BLaER1 (cell line): ENCODE measurements at regions not wholly inside any gene's neighbourhood (a gene's known extent, or its start where the extent isn't known, plus 50 kb on each side); places are given as distances from the start of the nearest gene placed in this dataset.

Experiments used
- H3K27ac ChIP-seq: shearing (Covaris generic); formaldehyde crosslinking; 2 replicates; pipeline ENCODE4 v1.8.1; 2022
- H3K27me3 ChIP-seq: shearing (Covaris generic); formaldehyde crosslinking; 2 replicates; pipeline ENCODE4 v1.8.1; 2022
- H3K36me3 ChIP-seq: shearing (Covaris generic); formaldehyde crosslinking; 2 replicates; pipeline ENCODE4 v1.8.1; 2022
- H3K4me1 ChIP-seq: shearing (Covaris generic); formaldehyde crosslinking; 2 replicates; pipeline ENCODE4 v1.8.1; 2022
- H3K4me2 ChIP-seq: shearing (Covaris generic); formaldehyde crosslinking; 2 replicates; pipeline ENCODE4 v1.8.1; 2022
- H3K4me3 ChIP-seq: shearing (Covaris generic); formaldehyde crosslinking; 2 replicates; pipeline ENCODE4 v1.8.1; 2022
- H3K9ac ChIP-seq: shearing (Covaris generic); formaldehyde crosslinking; 2 replicates; pipeline ENCODE4 v1.8.1; 2022
- H3K9me3 ChIP-seq: shearing (Covaris generic); formaldehyde crosslinking; 2 replicates; pipeline ENCODE4 v1.8.1; 2022
- H4K20me1 ChIP-seq: shearing (Covaris generic); formaldehyde crosslinking; 2 replicates; pipeline ENCODE4 v1.8.1; 2022
- Cebpa-rat ChIP-seq: shearing (Covaris generic); IDR thresholded peaks from 2 replicates; pipeline ENCODE4 v1.8.1; 2022

DNA sequence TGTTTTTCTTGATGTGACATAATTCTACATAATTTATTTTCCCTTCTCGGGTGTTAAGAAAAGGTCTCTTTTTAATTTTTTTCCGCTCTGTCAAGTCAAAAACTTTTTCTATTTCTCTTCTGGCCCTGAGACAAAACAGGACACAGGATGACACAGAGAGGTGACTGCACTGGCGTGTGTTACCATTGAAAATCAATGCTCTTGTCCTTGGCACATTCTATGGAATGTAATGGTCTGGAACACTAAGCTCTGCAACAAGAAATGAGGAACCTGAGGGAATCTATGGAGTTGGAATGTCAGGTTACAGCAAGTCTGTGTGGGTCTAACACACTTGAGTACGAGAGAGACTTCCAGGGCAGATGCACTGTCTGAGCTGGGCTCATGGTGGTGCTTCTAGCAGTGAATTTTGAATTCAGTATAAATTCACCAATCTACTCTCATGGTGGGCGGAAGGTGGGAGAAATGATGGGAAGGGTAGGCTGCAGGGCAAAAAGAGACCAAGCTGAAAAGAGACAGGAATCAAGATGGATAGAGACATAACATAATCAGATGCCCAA is 508.3 kb downstream of the TUSC7 start:
- Histone ChIP-seq H3K9ac (no peak overlapping the region), H3K27me3 (no peaks in the 10 kb centered on the region), H4K20me1 (no peaks in the 10 kb centered on the region), H3K27ac (no peak overlapping the region), H3K4me1 (no peaks in the 10 kb centered on the region), H3K4me3 (no peak overlapping the region), H3K36me3 (no peaks in the 10 kb centered on the region), H3K4me2 (no peak overlapping the region), H3K9me3 (no peaks in the 10 kb centered on the region)
- TF ChIP-seq Cebpa-rat, result no peak

DNA sequence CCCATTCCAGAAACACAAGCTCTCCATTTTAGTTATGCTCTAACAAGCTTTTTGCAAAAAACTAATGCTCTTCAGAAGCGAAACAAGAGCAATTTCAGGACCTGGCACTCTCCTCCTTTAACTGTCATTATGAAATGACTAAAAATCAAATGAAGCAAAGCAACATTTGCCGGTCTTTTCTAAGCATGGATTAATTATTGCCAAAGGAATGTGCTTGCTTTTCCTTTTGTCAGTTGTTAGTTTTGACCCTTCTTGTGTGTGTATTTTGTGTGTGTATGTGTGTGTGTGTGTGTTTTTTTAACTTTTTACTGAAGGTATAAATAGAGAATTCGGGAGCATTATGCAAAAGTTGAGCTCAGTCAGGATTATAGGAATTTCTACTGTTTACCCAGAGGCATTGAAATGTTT is 509.1 kb downstream of the TUSC7 start:
- Histone ChIP-seq H4K20me1 (no peaks in the 10 kb centered on the region), H3K4me3 (no peak overlapping the region), H3K27ac (no peak overlapping the region), H3K4me1 (no peaks in the 10 kb centered on the region), H3K27me3 (no peaks in the 10 kb centered on the region), H3K36me3 (no peaks in the 10 kb centered on the region), H3K4me2 (no peak overlapping the region), H3K9ac (no peak overlapping the region), H3K9me3 (no peaks in the 10 kb centered on the region)
- no peak for TF ChIP-seq Cebpa-rat

DNA sequence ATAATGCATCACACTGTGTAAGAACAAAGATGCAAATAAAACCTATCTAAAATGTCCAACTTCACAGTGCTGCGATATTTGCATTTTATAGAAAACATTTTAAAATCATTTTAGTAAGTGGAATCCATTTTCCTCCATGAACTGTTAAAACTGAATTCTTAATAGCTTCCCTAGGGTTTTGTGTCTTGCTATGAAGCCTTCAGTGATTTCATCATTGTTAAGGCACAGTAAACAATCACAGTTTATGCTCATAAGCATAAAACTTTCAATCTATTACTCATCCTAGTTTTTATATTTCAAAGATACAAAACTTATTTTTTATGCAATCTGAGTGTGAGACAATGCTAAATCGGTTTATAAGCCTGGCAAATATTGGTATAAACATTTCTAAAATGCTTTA is 509.7 kb downstream of the TUSC7 start:
- H3K4me2 ChIP-seq, result no peak overlapping the region
- H3K9ac ChIP-seq, result no peak overlapping the region
- H3K4me3 ChIP-seq, result no peak overlapping the region
- no peak for TF ChIP-seq Cebpa-rat
- no peaks in the 10 kb centered on the region for H4K20me1 ChIP-seq
- H3K36me3 ChIP-seq, result no peaks in the 10 kb centered on the region
- H3K27ac ChIP-seq, result no peak overlapping the region
- no peaks in the 10 kb centered on the region for H3K4me1 ChIP-seq
- no peaks in the 10 kb centered on the region for H3K9me3 ChIP-seq
- no peaks in the 10 kb centered on the region for H3K27me3 ChIP-seq

DNA sequence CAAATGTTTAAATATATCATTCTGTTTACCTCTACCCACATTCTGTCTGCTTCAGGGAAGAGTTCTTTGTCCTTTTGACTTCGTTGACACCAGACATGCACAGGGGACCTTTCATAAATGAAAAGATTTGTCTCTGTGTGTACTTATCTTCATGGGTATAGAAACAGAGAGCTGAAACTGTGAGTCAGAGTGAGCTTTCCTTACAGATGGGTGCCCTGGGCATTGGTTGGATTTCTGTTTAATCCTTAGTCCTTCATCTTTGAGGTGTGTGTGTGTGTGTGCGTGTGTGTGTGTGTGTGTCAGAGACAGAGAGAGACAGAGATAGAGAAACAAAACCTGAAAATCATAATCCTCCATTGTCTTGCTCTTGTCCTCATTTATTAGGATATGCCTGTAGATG is 517.4 kb downstream of the TUSC7 start:
- H3K4me2 ChIP-seq, result no peak overlapping the region
- H3K27me3 ChIP-seq, result no peaks in the 10 kb centered on the region
- no peaks in the 10 kb centered on the region for H3K9me3 ChIP-seq
- no peak for TF ChIP-seq Cebpa-rat
- H3K36me3 ChIP-seq, result no peaks in the 10 kb centered on the region
- no peak overlapping the region for H3K27ac ChIP-seq
- no peak overlapping the region for H3K9ac ChIP-seq
- no peaks in the 10 kb centered on the region for H3K4me1 ChIP-seq
- no peak overlapping the region for H3K4me3 ChIP-seq
- H4K20me1 ChIP-seq, result no peaks in the 10 kb centered on the region

DNA sequence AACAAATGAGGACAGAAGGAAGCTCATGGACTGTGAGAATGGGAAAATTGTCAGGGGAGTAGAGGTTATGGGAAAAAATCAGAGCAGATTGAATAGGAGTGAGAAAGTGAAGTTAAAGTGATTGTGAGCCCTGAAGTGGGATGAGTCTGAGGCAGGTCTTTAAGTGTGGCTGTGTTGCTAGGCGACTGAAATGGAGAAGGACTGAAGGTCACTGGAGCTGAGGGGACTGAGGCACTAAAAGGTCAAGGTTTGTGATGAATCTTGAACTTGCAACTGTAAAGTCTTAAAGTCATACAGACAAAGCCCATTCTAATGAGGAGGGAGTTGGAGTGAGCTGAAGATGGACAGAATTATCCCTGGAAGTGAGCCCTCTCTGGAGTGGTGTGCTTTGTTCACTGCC is 518.9 kb downstream of the TUSC7 start:
- H3K4me3 ChIP-seq, result no peak overlapping the region
- H3K9ac ChIP-seq, result no peak overlapping the region
- H3K4me2 ChIP-seq, result no peak overlapping the region
- H3K4me1 ChIP-seq, result peaks cover 5% of the 10 kb centered on the region; the same call in 1 of the 2 replicates
- H3K27ac ChIP-seq, result no peak overlapping the region
- H3K27me3 ChIP-seq, result no peaks in the 10 kb centered on the region
- H4K20me1 ChIP-seq, result no peaks in the 10 kb centered on the region
- no peak for TF ChIP-seq Cebpa-rat
- H3K9me3 ChIP-seq, result no peaks in the 10 kb centered on the region
- H3K36me3 ChIP-seq, result no peaks in the 10 kb centered on the region

DNA sequence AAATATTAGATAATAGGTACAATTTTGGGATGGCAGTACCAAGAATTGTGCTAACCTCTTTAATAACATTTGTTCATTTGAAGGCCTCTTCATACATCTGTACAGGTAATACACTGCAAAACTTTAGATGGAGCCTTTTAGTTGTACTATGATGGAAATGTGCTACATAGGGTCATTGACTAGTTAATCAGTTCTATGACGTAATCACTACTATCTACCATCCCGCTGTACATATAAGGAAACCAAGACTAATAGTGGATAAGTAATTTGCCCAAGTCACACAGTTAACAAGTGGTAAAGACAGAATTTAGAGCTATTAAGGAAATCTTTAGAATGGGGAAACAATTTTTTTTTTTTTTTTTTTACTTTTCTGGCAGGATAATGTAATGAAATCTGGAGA is 521.3 kb downstream of the TUSC7 start:
- Histone ChIP-seq H3K27me3 (no peaks in the 10 kb centered on the region), H4K20me1 (no peaks in the 10 kb centered on the region), H3K9me3 (no peaks in the 10 kb centered on the region), H3K9ac (no peak overlapping the region), H3K4me1 (peaks cover 16% of the 10 kb centered on the region), H3K4me2 (no peak overlapping the region), H3K4me3 (no peak overlapping the region), H3K27ac (no peak overlapping the region), H3K36me3 (no peaks in the 10 kb centered on the region)
- no peak for TF ChIP-seq Cebpa-rat

DNA sequence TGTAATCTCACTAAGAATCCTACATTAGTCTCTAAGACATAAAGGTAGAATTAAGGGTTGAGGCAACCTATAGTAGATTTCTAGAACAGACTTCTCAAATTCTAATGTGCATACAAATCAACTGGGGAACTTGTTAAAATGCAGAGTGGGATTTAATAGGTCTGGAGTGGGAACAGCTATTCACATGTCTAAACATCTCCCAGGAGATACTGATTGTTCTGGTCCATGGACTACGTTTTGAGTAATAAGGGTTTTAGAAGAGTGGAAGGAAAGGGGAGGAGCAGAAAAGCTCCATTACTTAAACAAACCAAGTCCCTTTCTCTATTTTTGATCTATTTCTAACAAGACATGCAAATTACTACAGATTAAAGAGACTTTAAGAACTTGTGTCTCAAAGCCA is 524.8 kb downstream of the TUSC7 start:
- no peak overlapping the region for H3K27ac ChIP-seq
- no peak overlapping the region for H3K9ac ChIP-seq
- no peaks in the 10 kb centered on the region for H4K20me1 ChIP-seq
- peaks cover 21% of the 10 kb centered on the region for H3K4me1 ChIP-seq
- TF ChIP-seq Cebpa-rat, result no peak
- no peaks in the 10 kb centered on the region for H3K9me3 ChIP-seq
- no peak overlapping the region for H3K4me3 ChIP-seq
- no peaks in the 10 kb centered on the region for H3K36me3 ChIP-seq
- H3K27me3 ChIP-seq, result no peaks in the 10 kb centered on the region
- 0 out of 2 replicates have a peak overlapping the region, but pooled peaks have one; percentile 16 for H3K4me2 ChIP-seq

DNA sequence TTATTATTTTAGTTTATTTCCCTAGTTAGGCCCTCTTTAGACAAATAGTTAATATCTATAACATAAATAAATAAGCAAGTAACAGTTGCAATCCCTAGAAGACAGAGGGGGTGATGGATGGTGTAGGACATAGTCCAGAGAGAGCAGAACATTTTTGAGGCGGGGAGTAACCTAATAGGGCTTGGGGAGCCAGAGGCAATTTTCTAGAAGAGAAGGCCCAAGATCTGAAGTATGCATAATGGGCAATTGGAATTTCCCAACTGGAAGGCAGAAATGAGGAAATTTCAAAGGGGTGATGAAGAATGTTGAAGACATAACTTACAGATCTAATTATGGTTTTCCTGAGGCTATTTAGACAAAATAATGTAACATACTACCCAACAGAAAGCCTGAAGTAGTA is 525.7 kb downstream of the TUSC7 start:
- H3K9ac ChIP-seq, result no peak overlapping the region
- no peak for TF ChIP-seq Cebpa-rat
- no peaks in the 10 kb centered on the region for H3K9me3 ChIP-seq
- H3K4me1 ChIP-seq, result peaks cover 21% of the 10 kb centered on the region
- H3K36me3 ChIP-seq, result no peaks in the 10 kb centered on the region
- no peaks in the 10 kb centered on the region for H3K27me3 ChIP-seq
- no peak overlapping the region for H3K27ac ChIP-seq
- H3K4me2 ChIP-seq, result no peak overlapping the region
- H4K20me1 ChIP-seq, result no peaks in the 10 kb centered on the region
- H3K4me3 ChIP-seq, result no peak overlapping the region

DNA sequence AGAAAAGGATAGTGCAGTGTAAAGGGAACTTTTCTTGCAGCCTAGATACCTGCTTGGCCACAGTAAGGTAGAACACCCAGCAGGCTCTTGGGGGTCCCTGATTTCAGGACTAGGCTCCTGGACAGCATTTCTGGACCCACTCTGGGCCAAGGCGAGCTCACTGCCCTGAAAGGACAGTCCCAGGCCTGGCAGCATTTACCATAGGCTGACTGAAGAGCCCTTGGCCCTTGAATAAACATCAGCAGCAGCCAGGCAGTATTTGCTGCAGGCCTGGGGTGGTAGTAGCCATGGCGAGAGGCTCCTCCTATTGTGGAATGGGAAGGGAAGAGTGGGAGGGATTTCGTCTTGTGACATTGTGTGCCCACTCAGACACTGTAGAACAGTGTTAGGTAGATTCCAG is 529.2 kb downstream of the TUSC7 start:
- no peaks in the 10 kb centered on the region for H3K36me3 ChIP-seq
- peaks cover 23% of the 10 kb centered on the region for H3K4me1 ChIP-seq
- no peak overlapping the region for H3K27ac ChIP-seq
- H3K4me3 ChIP-seq, result no peak overlapping the region
- H3K9me3 ChIP-seq, result no peaks in the 10 kb centered on the region
- no peak overlapping the region for H3K9ac ChIP-seq
- no peaks in the 10 kb centered on the region for H4K20me1 ChIP-seq
- H3K4me2 ChIP-seq, result no peak overlapping the region
- no peak for TF ChIP-seq Cebpa-rat
- H3K27me3 ChIP-seq, result no peaks in the 10 kb centered on the region

DNA sequence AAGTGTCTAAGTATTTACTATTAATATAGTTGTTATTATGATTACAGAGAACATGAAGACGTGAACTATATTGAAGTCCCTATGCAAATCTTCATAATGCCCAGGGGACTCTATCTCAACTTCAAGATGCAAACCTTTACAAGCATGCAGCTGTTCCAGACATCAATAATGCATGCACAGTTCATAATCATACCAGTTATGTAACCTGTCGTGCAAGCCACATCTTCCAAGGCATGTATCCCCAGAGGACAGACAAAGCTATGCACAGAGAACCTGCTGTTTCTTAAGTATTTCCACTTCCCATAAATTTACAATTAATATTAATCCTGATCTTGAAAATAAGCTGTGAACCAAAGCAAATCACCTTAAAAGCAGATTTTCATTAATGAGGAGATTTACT is 534.1 kb downstream of the TUSC7 start:
- Histone ChIP-seq H3K4me2 (no peak overlapping the region; the same call in 1 of the 2 replicates), H3K4me3 (no peak overlapping the region)
- TF ChIP-seq Cebpa-rat, result no peak

More for the DNA sequence above, 534.1 kb downstream of the TUSC7 start:
- Histone ChIP-seq H3K9me3 (no peaks in the 10 kb centered on the region), H3K36me3 (no peaks in the 10 kb centered on the region), H3K27me3 (no peaks in the 10 kb centered on the region), H3K4me1 (peaks cover 12% of the 10 kb centered on the region), H3K9ac (no peak overlapping the region), H4K20me1 (no peaks in the 10 kb centered on the region), H3K27ac (no peak overlapping the region)
